IMR-90 (cell line): ENCODE measurements at regions not wholly inside any gene's neighbourhood (a gene's known extent, or its start where the extent isn't known, plus 50 kb on each side); places are given as distances from the start of the nearest gene placed in this dataset.
"Not testable (repeated sequence)": the region's sequence is repeated elsewhere in the genome, so short reads cannot be mapped to it uniquely, and the experiment has no call there.

Experiments
- ATAC-seq: fragments of 200-7000 bp; cut with Tn5 transposase; 2 replicates; pipeline ENCODE4 v1.9.1; 2020; ENCODE audit warnings: low read depth, mild to moderate bottlenecking, moderate library complexity
- BruUV-seq: library from RNA; stranded (reverse); fragments of 400-500 nt; replicated peaks from 2 replicates; lab custom pipeline; 2021; lab: Mats Ljungman, UMichigan
- CTCF ChIA-PET: fragments of 300-600 bp; formaldehyde crosslinking; extraction: SDS; loops from one replicate; lab custom pipeline; 2021; ENCODE audit warnings: antibody characterized with exemption; lab: Yijun Ruan, JAX
- POLR2A ChIA-PET: fragments of 300-600 bp; sonication (Branson Sonifier 250); formaldehyde crosslinking; loops from one replicate; lab custom pipeline; 2022; ENCODE audit warnings: antibody characterized with exemption; ENCODE audit not compliant: unreplicated experiment; lab: Charles Lee
- DNase-seq: peaks from one replicate; pipeline ENCODE4 v3.0.0; 2013
- H2AFZ ChIP-seq: replicated peaks from 2 replicates; pipeline ENCODE3; 2013; ENCODE audit warnings: low read length, mild to moderate bottlenecking; ENCODE audit not compliant: poor library complexity
- H2AK5ac ChIP-seq: 2 replicates; pipeline ENCODE4 v1.6.1; 2013; ENCODE audit warnings: low read depth, low read length, inconsistent platforms
- H2AK9ac ChIP-seq: replicated peaks from 2 replicates; pipeline ENCODE3; 2013; ENCODE audit warnings: mild to moderate bottlenecking, low read depth, low read length, moderate library complexity; ENCODE audit not compliant: poor library complexity
- H2BK120ac ChIP-seq: 2 replicates; pipeline ENCODE4 v1.6.1; 2013; ENCODE audit warnings: low read depth, low read length, inconsistent platforms
- H2BK15ac ChIP-seq: 3 replicates; pipeline ENCODE4 v1.6.1; 2013; ENCODE audit warnings: low read depth, low read length, inconsistent platforms
- H2BK20ac ChIP-seq: 2 replicates; pipeline ENCODE4 v1.6.1; 2013; ENCODE audit warnings: low read depth, mild to moderate bottlenecking, inconsistent platforms, low read length, moderate library complexity
- H2BK5ac ChIP-seq: 2 replicates; pipeline ENCODE4 v1.6.1; 2013; ENCODE audit warnings: mild to moderate bottlenecking, low read depth, low read length, inconsistent platforms; ENCODE audit not compliant: poor library complexity, severe bottlenecking
- H3K14ac ChIP-seq: replicated peaks from 2 replicates; pipeline ENCODE4 v1.6.1; 2013; ENCODE audit warnings: low read depth, low read length, inconsistent platforms
- H3K18ac ChIP-seq: 2 replicates; pipeline ENCODE4 v1.6.1; 2013; ENCODE audit warnings: low read depth, low read length, control low read depth
- H3K23ac ChIP-seq: 2 replicates; pipeline ENCODE4 v1.6.1; 2013; ENCODE audit warnings: low read depth, low read length, inconsistent platforms
- H3K27ac ChIP-seq: 2 replicates; pipeline ENCODE4 v1.5.1; 2013; ENCODE audit warnings: mild to moderate bottlenecking, control low read depth, low read length; ENCODE audit not compliant: insufficient read depth
- H3K27me3 ChIP-seq: 2 replicates; pipeline ENCODE4 v1.6.1; 2013; ENCODE audit warnings: low read length; ENCODE audit not compliant: control insufficient read depth, insufficient read depth
- H3K36me3 ChIP-seq: 2 replicates; pipeline ENCODE4 v1.6.1; 2013; ENCODE audit warnings: low read length, mixed read lengths; ENCODE audit not compliant: control insufficient read depth, insufficient read depth
- H3K4ac ChIP-seq: 2 replicates; pipeline ENCODE4 v1.6.1; 2013; ENCODE audit warnings: low read depth, low read length, inconsistent platforms
- H3K4me1 ChIP-seq: 2 replicates; pipeline ENCODE4 v1.6.1; 2013; ENCODE audit warnings: low read length, mixed read lengths; ENCODE audit not compliant: control insufficient read depth, insufficient read depth
- H3K4me2 ChIP-seq: 2 replicates; pipeline ENCODE4 v1.6.1; 2013; ENCODE audit warnings: low read depth, mild to moderate bottlenecking, control low read depth, low read length, moderate library complexity
- H3K4me3 ChIP-seq: 2 replicates; pipeline ENCODE4 v1.5.1; 2013; ENCODE audit warnings: low read depth, mild to moderate bottlenecking, control low read depth, low read length, moderate library complexity; ENCODE audit not compliant: insufficient read depth
- H3K56ac ChIP-seq: 2 replicates; pipeline ENCODE4 v1.6.1; 2013; ENCODE audit warnings: low read length, inconsistent platforms; ENCODE audit not compliant: insufficient read depth; ENCODE audit errors: extremely low read depth
- H3K79me1 ChIP-seq, 2 experiments: 2 replicates each; pipeline ENCODE4 v1.6.1; 2013; ENCODE audit warnings: low read length in 2 of 2, inconsistent platforms in 1 of 2, low read depth in 1 of 2
- H3K9ac ChIP-seq: 2 replicates; pipeline ENCODE4 v1.6.1; 2013; ENCODE audit warnings: low read depth, low read length, control low read depth
- H3K9me1 ChIP-seq: 2 replicates; pipeline ENCODE4 v1.6.1; 2013; ENCODE audit warnings: low read length, inconsistent platforms; ENCODE audit not compliant: insufficient read depth
- H3K9me3 ChIP-seq: 2 replicates; pipeline ENCODE4 v1.6.1; 2013; ENCODE audit warnings: low read length; ENCODE audit not compliant: control insufficient read depth, insufficient read depth
- H4K20me1 ChIP-seq: 2 replicates; pipeline ENCODE4 v1.6.1; 2013; ENCODE audit warnings: low read length, inconsistent platforms; ENCODE audit not compliant: insufficient read depth
- H4K5ac ChIP-seq: 2 replicates; pipeline ENCODE4 v1.6.1; 2013; ENCODE audit warnings: mild to moderate bottlenecking, low read depth, low read length, control low read depth
- H4K8ac ChIP-seq, 2 experiments: 2 replicates each; pipeline ENCODE4 v1.6.1; 2013; ENCODE audit warnings: low read depth in 2 of 2, low read length in 2 of 2, control low read depth in 1 of 2, inconsistent platforms in 1 of 2
- H4K91ac ChIP-seq: 2 replicates; pipeline ENCODE4 v1.6.1; 2013; ENCODE audit warnings: low read depth, low read length, inconsistent platforms; ENCODE audit not compliant: insufficient read depth
- WGBS, 2 experiments: methylation state at CpG; one replicate each; pipeline versions ENCODE4 v1.1.5 to v1.1.7; 2013; ENCODE audit warnings: missing lambda C conversion rate in 2 of 2; ENCODE audit not compliant: insufficient read length in 1 of 2; ENCODE audit errors: extremely low coverage in 2 of 2; 5-methylcytosine and 5-hydroxymethylcytosine counted together
- dilution Hi-C: fragments of 300-500 bp; cut with HindIII; formaldehyde crosslinking; loops from one replicate; pipeline ENCODE4 v1.14.3; 2018; ENCODE audit warnings: low sequenced_read_pairs; ENCODE audit not compliant: unreplicated experiment
- in situ Hi-C: fragments of 300-500 bp; cut with MboI; formaldehyde crosslinking; loops from 3 replicates; pipeline ENCODE4 v1.14.3; 2019; ENCODE audit warnings: low sequenced_read_pairs, inconsistent platforms, mixed read lengths
- intact Hi-C: fragments of 100-400 bp; cut with micrococcal nuclease; formaldehyde crosslinking; loops from 2 replicates; pipeline ENCODE4 v1.10.0; 2022

GRCh38 chr1:149211757-149212420 lies 108.5 kb upstream of the NBPF9 start:
- H3K9me1 ChIP-seq, POLR2A ChIA-PET, H3K23ac ChIP-seq, H4K20me1 ChIP-seq, CTCF ChIA-PET, H2BK5ac ChIP-seq, in situ Hi-C loops, intact Hi-C loops, dilution Hi-C loops, H2AK5ac ChIP-seq, H3K36me3 ChIP-seq, H3K18ac ChIP-seq, H3K4me2 ChIP-seq, H2AFZ ChIP-seq, H3K56ac ChIP-seq, H3K79me1 ChIP-seq, H3K9ac ChIP-seq, H3K9me3 ChIP-seq, H4K91ac ChIP-seq, H2BK20ac ChIP-seq, H3K4me3 ChIP-seq, H2AK9ac ChIP-seq, H4K5ac ChIP-seq, BruUV-seq, H3K27me3 ChIP-seq, H3K4me1 ChIP-seq, H2BK15ac ChIP-seq, DNase-seq, H4K8ac ChIP-seq, H3K27ac ChIP-seq, ATAC-seq, H3K4ac ChIP-seq, H3K14ac ChIP-seq, H2BK120ac ChIP-seq: not testable (repeated sequence)
- WGBS, 2 experiments: no CpG with 5 or more reads among the region's 5 CpGs

DNA sequence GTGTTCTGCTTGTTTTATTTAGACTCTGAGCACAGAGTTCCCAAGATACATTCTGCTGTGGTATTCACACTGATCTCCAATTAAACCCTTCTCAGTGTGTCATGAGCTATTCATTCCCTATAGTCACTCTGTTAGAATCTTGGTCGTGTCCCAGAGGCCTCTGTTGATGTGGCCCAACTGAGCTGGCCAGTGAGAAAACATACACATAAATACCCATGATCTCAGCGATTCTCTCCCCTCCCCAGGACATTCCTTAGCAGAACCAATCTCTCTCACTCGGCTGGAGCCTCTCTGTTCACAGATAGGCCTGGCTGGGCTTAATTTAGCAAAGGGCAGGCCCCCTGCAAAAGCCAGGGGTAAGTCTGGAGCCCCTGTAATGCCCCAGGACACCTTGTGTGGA lies 109.6 kb upstream of the NBPF9 start:
- CTCF ChIA-PET, H3K56ac ChIP-seq: not testable (repeated sequence)

More for the DNA sequence above, 109.6 kb upstream of the NBPF9 start:
- H2AK9ac ChIP-seq, H2BK5ac ChIP-seq, POLR2A ChIA-PET, H3K4ac ChIP-seq, in situ Hi-C loops, H3K27ac ChIP-seq, H4K8ac ChIP-seq, H2AFZ ChIP-seq, BruUV-seq, H2BK120ac ChIP-seq, H3K4me2 ChIP-seq, H3K27me3 ChIP-seq, H2BK20ac ChIP-seq, H4K5ac ChIP-seq, H3K79me1 ChIP-seq, intact Hi-C loops, H2AK5ac ChIP-seq, DNase-seq, H4K91ac ChIP-seq, H3K23ac ChIP-seq, H3K18ac ChIP-seq, H3K9ac ChIP-seq, H3K9me1 ChIP-seq, H3K36me3 ChIP-seq, H4K20me1 ChIP-seq, H2BK15ac ChIP-seq, H3K4me1 ChIP-seq, dilution Hi-C loops, H3K9me3 ChIP-seq, H3K14ac ChIP-seq, H3K4me3 ChIP-seq: not testable (repeated sequence)
- peak; percentile 97 for ATAC-seq
- no CpG with 5 or more reads among the region's 3 CpGs for WGBS, 2 experiments
